ENCODE measurements at regions not wholly inside any gene's neighbourhood (a gene's known extent, or its start where the extent isn't known, plus 50 kb on each side); places are given as distances from the start of the nearest gene placed in this dataset.

GRCh38 chr4:13983189-13983790, 355.8 kb upstream of the BOD1L1 start:
- no peak for TF ChIP-seq CTCF (IDR thresholded peaks at IDR 0.05 in 4 of 5, conservative IDR thresholded peaks at IDR 0.05 in 1 of 5)
- no peak for TF ChIP-seq POLR2A (IDR thresholded peaks at IDR 0.05)

All from gastrocnemius medialis (tissue), 4 donors.